HG03439 (cell line): ENCODE measurements at regions not wholly inside any gene's neighbourhood (a gene's known extent, or its start where the extent isn't known, plus 50 kb on each side); places are given as distances from the start of the nearest gene placed in this dataset.
A peak's percentile ranks its signal among the peaks of the same experiment; 100 is the strongest.
"Not testable (repeated sequence)": the region's sequence is repeated elsewhere in the genome, so short reads cannot be mapped to it uniquely, and the experiment has no call there.

ENCODE experiments used
- ATAC-seq: cut with Tn5 transposase; IDR thresholded peaks from one replicate; pipeline ENCODE4 v1.9.1; 2021; ENCODE audit warnings: mild to moderate bottlenecking, moderate library complexity; ENCODE audit not compliant: unreplicated experiment

DNA sequence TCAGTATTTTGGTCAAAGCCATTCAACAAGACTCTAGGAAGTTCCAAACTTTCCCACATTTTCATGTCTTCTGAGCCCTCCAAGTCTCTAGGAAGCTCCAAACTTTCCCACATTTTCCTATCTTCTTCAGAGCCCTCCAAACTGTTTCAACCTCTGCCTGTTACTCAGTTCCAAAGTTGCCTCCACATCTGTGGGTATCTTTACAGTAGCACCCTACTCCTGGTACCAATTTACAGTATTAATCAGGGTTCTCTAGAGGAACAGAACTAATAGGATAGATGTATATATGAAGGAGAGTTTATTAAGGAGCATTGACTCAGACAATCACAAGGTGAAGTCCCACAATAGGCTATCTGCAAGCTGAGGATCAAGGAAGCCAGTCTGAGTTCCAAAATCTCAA, 296.0 kb upstream of the CCL2 start:
- not testable (repeated sequence) for ATAC-seq

DNA sequence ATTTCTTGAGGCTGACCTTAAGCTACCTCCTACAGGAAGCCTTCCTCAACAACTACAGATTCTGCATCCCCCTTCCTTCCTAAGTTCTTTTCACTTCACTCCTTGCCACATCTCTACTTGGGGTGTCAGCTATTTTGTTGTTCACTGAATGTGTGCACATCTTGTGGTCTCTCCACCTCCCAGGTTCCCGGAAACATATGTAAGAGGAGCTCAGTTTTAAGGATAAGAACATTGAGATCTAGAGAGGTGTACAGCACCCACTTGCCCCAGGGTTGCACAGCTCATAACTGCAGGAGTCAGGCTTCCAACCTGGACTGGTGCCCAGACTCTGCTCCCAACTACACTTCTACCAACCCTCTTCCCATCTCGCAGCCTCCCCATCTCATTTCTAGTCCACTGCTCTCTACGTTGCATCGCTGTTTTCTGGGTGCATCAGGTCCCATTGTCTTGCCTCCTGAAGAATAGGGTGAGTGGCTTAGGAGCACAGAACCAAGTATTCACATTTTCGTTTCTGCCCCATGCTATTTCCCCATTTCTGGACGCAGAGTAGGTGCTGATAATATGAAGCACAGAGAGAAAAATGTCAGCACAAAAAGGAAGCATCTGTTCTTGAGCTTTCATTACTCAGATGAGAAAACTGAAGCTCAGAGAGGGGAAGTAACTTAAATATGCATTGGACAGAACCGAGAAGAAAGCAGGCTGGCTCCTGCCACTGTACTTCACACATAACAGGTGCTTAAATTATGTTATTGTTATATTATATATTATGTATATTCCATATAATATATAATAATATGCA, 292.0 kb upstream of the CCL2 start:
- ATAC-seq = no peak

- ATAC-seq = peak; percentile 91
Observed at GRCh38 chr17:33964344-33964979, 290.6 kb upstream of the CCL2 start.

- no peak for ATAC-seq
Observed at GRCh38 chr17:33966410-33967059, 288.6 kb upstream of the CCL2 start.

DNA sequence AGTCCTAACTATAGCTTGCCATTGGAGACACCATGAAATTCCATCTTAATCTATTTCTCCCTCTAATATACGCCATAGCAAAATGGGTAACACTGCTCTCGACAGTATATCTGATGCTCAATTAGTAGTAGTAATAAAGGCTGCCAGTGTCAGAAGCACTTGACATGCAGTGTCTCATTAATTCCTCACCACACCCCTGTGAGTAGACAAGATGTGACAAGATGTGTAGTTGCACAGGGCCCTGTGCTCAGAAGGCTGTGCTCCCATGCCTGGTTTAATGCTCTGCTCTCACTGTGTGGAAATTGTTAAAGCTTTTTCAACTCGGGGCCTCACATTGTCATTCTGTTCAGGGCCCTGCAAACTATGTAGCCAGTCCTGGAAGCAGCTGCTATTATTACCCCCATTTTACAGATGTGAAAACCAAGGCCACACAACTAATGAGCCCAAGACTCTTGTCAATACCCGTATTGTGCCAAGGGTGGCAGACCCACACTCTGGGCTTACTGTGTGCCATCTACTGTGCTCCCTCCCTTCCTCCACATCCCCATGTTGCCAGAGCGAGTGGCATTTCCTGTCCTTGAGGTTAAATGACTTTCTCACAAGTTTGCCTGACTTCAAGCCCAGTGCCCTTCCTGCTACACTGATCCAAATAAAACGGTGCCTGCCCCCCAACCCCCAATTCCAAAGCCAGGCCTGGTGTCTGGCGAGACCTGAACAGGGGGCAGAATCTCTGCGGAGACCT, 287.3 kb upstream of the CCL2 start:
- no peak for ATAC-seq

DNA sequence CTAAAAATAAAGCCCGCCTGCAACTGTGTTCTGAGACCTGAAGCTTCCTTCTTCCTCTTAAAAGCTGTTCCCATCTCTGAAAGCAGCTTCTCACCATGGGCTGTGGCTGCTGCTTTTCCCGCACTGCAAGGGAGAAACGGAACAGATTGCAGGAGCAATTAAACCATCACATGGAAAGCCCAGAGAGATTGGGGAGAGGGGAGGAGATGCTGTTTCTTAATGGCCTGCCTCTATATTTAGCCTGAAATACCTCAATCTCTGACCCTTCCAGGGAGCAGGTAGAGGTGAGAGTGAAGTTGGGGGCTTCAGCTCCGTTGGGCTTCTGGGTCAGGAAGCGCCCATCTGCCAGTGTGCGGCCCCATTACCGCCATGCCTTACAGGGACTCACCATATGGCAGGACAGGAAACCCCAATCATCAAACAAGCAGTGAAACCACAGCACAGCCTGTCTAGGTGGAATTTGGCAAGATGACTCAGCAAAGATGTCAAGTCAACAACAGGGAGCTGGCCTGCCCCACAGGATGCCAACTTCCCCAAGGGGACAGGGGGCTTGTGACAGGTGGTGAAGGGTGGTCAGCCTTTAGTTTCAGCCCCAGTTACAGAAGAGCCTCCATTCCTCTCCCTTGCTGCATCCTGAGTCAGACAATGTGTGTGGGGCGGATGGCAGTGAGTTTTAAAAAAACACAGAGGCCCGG, 286.6 kb upstream of the CCL2 start:
- ATAC-seq = no peak

DNA sequence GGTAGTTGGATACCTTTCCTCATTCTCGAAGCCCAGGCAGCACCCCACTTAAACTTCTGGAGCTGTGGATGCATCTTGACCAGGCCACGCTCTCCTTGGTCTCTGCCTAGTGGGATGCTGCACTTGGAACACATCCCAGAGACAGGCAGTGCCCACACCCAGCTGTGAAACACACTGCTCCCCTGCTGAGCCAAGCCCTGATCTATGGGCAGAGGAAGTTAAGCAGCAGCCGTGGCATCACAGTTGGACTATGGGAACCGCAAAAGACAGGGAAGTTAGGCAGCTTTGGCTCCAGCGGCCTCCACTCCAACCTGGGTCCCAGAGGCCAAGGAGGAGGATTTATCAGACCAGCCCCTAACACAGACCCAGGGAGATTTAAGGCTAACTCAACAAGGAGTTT, 284.8 kb upstream of the CCL2 start:
- no peak for ATAC-seq

GRCh38 chr17:33972763-33973162, 282.3 kb upstream of the CCL2 start:
- no peak for ATAC-seq

DNA sequence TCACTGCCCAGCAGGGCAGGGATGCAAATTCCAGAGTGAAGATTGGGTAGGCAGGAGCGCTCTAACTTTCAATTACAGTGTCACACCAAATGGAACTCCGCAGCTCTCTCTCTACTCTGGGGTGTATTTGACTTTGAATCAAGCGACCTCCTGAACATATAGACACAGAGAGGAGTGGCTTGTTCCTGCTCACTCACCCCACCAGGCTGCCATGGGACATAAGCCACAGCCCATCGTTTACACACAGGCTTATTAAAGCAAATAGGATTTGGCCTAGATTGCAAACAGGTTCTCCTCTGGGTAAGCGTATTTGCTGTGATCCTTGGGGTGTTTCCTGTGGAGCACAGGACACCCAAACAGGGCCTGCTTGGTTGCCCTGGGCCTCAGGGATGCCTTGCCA, 281.6 kb upstream of the CCL2 start:
- ATAC-seq = no peak

DNA sequence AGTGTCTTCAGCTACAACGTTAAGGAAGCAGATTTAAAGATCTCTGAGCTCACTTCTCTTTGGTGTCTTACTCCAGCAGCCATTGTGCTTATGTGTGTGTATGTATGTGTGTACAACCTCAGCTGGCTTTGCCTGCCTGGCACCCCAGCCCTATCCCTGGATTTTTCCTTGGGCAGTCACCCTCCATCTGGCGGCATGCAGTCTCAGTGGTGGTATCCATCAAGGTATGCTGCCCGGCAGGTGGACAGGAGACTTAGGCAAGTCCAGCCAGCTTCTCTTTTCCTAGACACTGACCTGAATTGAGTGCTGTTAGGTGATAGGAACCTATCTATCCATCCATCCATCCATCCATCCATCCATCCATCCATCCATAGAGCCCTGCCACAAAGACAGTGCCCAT, 280.8 kb upstream of the CCL2 start:
- no peak for ATAC-seq

- ATAC-seq = no peak
Observed at GRCh38 chr17:33976831-33977230, 278.3 kb upstream of the CCL2 start.

GRCh38 chr17:33977729-33978514, 277.2 kb upstream of the CCL2 start:
- no peak for ATAC-seq

DNA sequence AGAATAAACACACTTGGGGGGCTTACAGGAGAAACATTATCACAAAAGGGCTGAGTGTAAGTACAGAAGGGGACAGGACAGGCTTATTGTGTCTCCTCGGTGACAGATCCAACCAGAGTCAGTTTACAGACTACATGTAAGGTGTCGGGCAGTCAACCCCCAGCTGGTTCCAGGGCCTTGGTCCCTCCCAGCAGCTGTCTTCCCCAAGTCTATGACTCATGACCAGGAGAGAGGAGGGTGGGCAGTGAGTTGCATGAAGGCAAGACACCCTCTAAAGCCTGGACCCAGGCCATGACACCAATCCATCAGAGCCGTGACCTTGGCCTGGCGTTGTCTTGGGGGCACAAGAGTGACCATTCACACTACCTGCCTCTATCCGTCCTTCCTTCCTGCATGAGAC, 276.2 kb upstream of the CCL2 start:
- no peak for ATAC-seq

DNA sequence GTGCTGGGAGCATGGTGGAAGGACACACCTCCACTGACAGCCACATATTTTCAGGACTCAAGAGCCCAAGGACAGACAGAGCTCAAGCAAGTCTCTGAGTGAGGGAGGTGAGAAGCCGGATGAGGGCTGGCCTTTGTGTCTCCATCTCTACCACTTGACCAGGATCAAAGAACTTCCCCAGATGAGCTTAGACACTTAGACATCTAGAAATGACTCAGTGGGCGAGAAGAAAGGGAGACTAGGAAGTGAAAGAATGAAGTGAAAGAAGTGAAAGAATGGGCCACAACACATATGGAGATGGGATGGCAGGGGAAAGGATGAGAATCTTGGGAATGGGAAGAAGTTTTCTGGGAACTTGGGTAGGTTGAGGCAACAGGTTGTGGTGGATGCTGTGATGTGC, 274.9 kb upstream of the CCL2 start:
- no peak for ATAC-seq

GRCh38 chr17:33981711-33982601, 273.1 kb upstream of the CCL2 start:
- ATAC-seq = no peak

- no peak for ATAC-seq
Observed at GRCh38 chr17:33982909-33983308, 272.2 kb upstream of the CCL2 start.

- no peak for ATAC-seq
Observed at GRCh38 chr17:33983824-33984574, 271.1 kb upstream of the CCL2 start.

- no peak for ATAC-seq
Observed at GRCh38 chr17:33986088-33986487, 269.0 kb upstream of the CCL2 start.
